Activated T-cell treated with anti-CD3 and anti-CD28 coated beads, Interleukin-2, amount 50 U/mL, for 72 hours (primary cell): ENCODE measurements at regions not wholly inside any gene's neighbourhood (a gene's known extent, or its start where the extent isn't known, plus 50 kb on each side); places are given as distances from the start of the nearest gene placed in this dataset.
"Not testable (repeated sequence)": the region's sequence is repeated elsewhere in the genome, so short reads cannot be mapped to it uniquely, and the experiment has no call there.

ENCODE experiments used
- ATAC-seq, 2 donors: fragments of 150-1000 bp; cut with Tn5 transposase; replicated peaks in 1 of 2; 2 replicates each; pipeline ENCODE4 v1.10.0; 2021; ENCODE audit warnings: moderate library complexity in 2 of 2, mild to moderate bottlenecking in 1 of 2
- DNase-seq, 2 donors: peaks; one replicate each; pipeline ENCODE4 v3.0.0; 2021 to 2022; ENCODE audit warnings: mixed read lengths in 1 of 2
- H3K27ac Mint-ChIP-seq: one replicate; pipeline ENCODE4 v1.8.0; 2022; ENCODE audit warnings: mild to moderate bottlenecking, moderate library complexity, mixed read lengths
- H3K27me3 Mint-ChIP-seq: one replicate; pipeline ENCODE4 v1.8.0; 2022; ENCODE audit warnings: low read depth, mixed read lengths
- H3K36me3 Mint-ChIP-seq, 2 donors: one replicate each; pipeline ENCODE4 v1.8.0; 2022; ENCODE audit warnings: mixed read lengths in 2 of 2, mild to moderate bottlenecking in 1 of 2; ENCODE audit not compliant: insufficient read depth in 2 of 2
- H3K4me1 Mint-ChIP-seq: one replicate; pipeline ENCODE4 v1.8.0; 2022; ENCODE audit warnings: low read depth, mixed read lengths
- H3K4me3 Mint-ChIP-seq, 2 donors: one replicate each; pipeline ENCODE4 v1.8.0; 2022; ENCODE audit warnings: mild to moderate bottlenecking in 2 of 2, mixed read lengths in 2 of 2, moderate library complexity in 2 of 2
- H3K9me3 Mint-ChIP-seq, 2 donors: one replicate each; pipeline ENCODE4 v1.8.0; 2022; ENCODE audit warnings: mixed read lengths in 2 of 2

DNA sequence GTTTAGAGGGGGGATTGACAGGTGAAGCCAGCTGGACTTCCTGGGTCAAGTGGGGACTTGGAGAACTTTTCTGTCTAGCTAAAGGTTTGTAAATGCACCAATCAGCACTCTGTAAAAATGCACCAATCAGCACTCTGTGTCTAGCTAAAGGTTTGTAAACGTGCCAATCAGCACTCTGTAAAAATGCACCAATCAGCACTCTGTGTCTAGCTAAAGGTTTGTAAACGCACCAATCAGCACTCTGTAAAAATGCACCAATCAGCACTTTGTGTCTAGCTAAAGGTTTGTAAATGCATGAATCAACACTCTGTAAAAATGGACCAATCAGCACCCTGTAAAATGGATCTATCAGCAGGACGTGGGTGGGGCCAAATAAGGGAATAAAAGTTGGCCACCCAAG is 120.1 kb upstream of the AGTR1 start:
- H3K9me3 Mint-ChIP-seq, H3K27ac Mint-ChIP-seq, DNase-seq, H3K4me1 Mint-ChIP-seq, ATAC-seq, H3K36me3 Mint-ChIP-seq, H3K4me3 Mint-ChIP-seq, H3K27me3 Mint-ChIP-seq: not testable (repeated sequence)

DNA sequence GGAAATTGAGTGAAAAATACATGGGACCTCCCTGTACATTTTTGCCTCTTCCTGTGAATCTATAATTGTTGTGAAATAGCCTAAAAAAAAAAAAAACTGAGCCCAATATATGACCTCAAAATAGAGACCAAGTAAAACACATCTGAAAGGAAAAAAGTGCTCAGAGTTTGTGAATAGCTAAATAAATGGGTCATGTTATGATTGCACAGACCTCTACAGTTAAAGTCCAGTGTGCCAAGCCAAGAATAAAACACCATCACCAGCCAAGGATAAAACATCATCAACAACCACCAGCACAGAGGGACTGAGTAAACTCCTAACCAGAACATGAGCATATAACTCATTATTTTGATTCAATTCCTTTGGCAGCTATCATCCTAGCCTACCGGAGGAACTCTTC is 115.6 kb upstream of the AGTR1 start:
- Mint-ChIP-seq H3K4me3 (no peak overlapping the region), H3K27me3 (no peaks in the 10 kb centered on the region), H3K4me1 (no peaks in the 10 kb centered on the region), H3K27ac (no peak overlapping the region), H3K36me3 (no peaks in the 10 kb centered on the region), H3K9me3 (no peaks in the 10 kb centered on the region)
- DNase-seq (no peak), ATAC-seq (no peak)

DNA sequence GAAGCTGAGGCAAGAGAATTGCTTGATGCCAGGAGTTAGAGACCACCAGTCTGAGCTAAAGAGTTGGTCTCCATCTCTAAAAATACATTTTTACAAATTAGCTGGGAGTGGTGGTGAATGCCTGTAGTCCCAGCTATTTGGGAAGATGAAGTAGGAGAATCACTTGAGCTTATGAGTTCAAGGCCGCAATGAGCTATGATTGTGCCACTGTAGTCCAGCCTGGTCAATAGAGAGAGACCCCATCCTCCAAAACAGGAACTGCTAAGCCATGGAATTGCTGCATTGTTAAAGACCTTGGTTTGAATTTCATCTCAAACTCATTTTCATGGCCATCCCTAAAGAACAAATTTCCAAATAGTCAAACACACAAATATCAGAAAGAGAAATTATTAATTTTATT is 113.9 kb upstream of the AGTR1 start:
- Mint-ChIP-seq H3K27ac (no peak overlapping the region), H3K4me1 (no peaks in the 10 kb centered on the region), H3K36me3 (no peaks in the 10 kb centered on the region), H3K9me3 (no peaks in the 10 kb centered on the region), H3K27me3 (no peaks in the 10 kb centered on the region), H3K4me3 (no peak overlapping the region)
- ATAC-seq (no peak), DNase-seq (no peak)

DNA sequence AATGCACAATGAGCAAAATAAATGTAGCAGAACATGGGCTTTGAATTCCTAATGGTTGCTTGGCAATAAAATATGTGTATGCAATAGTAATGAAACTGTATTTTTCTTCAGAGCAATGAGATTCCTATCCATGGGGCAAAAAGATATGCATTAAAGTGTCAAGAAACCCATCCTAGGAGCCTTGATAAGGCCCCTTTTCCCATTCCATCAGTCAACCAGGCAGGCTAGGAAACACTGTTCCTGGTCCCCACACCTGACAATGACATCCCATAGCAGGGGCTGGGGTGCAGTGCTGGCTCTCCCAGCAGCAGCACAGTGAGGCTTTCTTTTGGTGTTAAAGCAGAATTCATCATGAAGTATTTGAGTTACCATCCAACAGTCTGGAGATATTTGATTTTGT is 113.3 kb upstream of the AGTR1 start:
- DNase-seq (no peak), ATAC-seq (no peak)
- no peaks in the 10 kb centered on the region for H3K9me3 Mint-ChIP-seq
- H3K36me3 Mint-ChIP-seq, result no peaks in the 10 kb centered on the region
- H3K4me1 Mint-ChIP-seq, result no peaks in the 10 kb centered on the region
- no peaks in the 10 kb centered on the region for H3K27me3 Mint-ChIP-seq
- no peak overlapping the region for H3K27ac Mint-ChIP-seq
- H3K4me3 Mint-ChIP-seq, result no peak overlapping the region

DNA sequence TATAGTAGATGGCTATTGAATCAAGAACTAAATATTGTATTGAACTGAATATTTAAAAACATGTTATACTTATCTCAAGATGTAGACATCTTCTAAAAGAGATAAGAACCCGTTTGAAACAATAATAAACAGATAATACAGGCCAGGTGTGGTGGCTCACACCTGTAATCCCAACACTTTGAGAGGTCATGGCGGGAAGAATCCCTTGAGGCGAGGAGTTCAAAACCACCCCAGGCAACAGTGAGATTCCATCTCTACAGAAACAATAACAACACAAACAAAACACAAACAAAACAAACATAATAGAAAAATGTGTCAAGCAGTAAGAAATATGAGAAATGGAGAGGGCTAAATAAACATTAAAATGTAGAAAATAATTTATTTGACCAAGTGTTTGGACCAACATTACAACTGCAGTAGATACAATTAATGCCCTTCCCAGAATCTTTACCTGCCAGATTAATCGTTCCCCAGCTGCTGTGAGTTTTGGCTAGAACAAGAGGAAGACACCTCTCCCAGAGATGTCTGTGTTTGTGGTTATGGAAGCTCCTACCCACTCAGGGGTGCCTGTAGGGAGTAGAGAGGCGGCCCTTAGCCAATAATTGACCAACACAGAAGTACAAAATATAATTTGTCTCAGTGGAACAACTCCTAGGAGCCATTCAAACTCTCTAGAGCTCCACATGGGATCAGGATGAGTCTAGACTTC is 111.9 kb upstream of the AGTR1 start:
- Mint-ChIP-seq H3K27me3 (no peaks in the 10 kb centered on the region), H3K4me1 (no peaks in the 10 kb centered on the region), H3K4me3 (no peak overlapping the region), H3K9me3 (no peaks in the 10 kb centered on the region), H3K36me3 (no peaks in the 10 kb centered on the region), H3K27ac (no peak overlapping the region)
- ATAC-seq (no peak), DNase-seq (no peak)

DNA sequence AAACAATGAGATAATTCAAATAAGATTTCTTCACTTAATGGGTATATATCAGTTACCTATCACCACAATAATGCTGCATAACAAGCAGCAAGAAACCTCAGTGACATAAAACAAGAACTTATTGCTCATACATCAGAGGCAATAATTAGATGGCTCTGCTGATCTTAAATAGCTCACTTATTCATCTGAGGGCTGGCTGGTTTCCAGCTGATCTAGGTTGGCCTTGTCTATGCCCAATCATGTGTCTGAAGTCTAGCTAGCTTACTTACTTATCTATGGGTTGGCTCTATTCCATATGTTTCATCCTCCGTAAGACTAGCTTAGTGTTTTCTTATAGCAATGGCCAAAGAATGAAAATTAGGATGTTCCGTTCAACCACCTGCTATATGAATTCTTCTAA is 109.4 kb upstream of the AGTR1 start:
- no peak for ATAC-seq
- Mint-ChIP-seq H3K4me3 (no peak overlapping the region), H3K27ac (no peak overlapping the region), H3K36me3 (no peaks in the 10 kb centered on the region), H3K4me1 (no peaks in the 10 kb centered on the region), H3K9me3 (no peaks in the 10 kb centered on the region), H3K27me3 (no peaks in the 10 kb centered on the region)
- DNase-seq, result no peak

DNA sequence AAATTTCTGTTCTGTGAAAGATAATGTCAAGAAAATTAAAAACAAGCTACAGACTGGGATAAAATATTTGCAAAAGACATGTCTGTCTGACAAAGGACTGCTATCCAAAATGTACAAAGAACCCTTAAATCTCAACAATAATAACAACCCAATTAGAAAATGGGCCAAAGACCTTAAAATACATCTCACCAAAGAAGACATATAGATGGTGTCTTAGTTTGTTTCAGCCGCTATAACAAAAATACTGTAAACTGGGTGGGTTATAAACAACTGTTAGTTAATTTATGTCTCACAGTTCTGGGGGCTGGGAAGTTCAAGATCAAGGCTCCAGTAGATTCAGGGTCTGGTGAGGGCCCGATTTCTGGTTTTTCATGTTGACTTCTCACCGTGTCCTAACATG is 106.2 kb upstream of the AGTR1 start:
- H3K4me3 Mint-ChIP-seq, result no peak overlapping the region
- no peak for ATAC-seq
- H3K27me3 Mint-ChIP-seq, result no peaks in the 10 kb centered on the region
- no peak overlapping the region for H3K27ac Mint-ChIP-seq
- no peaks in the 10 kb centered on the region for H3K4me1 Mint-ChIP-seq
- H3K9me3 Mint-ChIP-seq, result no peaks in the 10 kb centered on the region
- DNase-seq, result no peak
- H3K36me3 Mint-ChIP-seq, result no peaks in the 10 kb centered on the region

DNA sequence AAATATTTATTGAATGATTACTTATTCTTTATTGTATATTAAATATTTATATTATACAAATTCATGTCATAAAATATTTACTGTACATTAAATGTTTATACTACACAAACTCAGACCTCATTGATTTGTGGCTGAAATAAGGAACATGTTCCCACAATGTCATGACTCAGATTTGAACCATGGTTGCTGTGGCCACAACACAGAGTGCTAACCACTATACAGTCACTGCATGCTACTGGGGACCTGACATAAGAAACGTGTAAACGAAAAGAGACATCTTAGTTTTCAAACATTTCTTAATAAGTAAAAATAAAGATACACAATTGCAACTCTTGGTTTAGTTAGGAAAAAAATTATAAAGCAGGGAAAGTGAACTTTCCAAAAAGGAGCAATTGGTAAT is 99.1 kb upstream of the AGTR1 start:
- Mint-ChIP-seq H3K27me3 (no peaks in the 10 kb centered on the region), H3K27ac (no peak overlapping the region), H3K4me3 (no peak overlapping the region), H3K9me3 (peaks cover 0 to 5% of the 10 kb centered on the region in 2 donors), H3K36me3 (no peaks in the 10 kb centered on the region), H3K4me1 (no peaks in the 10 kb centered on the region)
- no peak for DNase-seq
- no peak for ATAC-seq

DNA sequence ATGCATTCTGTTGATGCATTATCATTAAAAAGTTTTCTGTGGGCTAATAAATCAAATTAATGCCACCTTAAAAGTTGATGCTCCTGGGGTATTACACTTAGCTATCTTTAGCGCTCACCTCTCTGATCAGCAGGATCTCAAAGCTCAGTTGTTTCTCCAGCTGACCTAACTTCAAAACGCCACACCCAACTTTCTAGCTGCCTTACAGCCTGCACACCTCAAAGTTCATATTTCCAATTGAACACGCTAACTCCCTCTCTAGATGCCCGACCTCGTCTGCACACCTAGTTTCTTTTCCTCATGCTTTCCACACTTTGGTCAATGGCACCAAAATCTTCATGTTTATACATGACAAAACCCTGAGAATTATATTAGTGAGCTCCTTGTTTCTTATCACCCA is 98.2 kb upstream of the AGTR1 start:
- no peak for ATAC-seq
- Mint-ChIP-seq H3K9me3 (peaks cover 0 to 5% of the 10 kb centered on the region in 2 donors), H3K27ac (no peak overlapping the region), H3K27me3 (no peaks in the 10 kb centered on the region), H3K4me1 (no peaks in the 10 kb centered on the region), H3K36me3 (no peaks in the 10 kb centered on the region), H3K4me3 (no peak overlapping the region)
- DNase-seq, result no peak

DNA sequence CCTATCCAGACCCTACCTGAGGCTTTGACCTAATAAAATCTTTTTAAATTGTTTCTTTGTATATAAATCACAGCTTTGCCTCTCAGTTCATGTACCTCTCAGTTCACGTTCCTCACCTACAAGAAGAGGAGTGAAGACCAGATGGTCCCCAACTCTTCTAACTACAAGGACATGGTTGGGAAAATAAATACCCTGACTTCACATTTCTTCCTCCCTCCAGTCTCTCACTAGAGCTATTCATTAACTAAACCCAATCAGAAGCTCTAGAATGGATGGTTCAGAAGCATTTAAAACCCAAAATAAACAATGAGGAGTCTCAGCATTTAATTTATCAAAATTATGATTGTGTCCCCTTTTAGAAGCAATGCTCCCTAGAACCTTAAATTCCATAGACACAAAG is 97.3 kb upstream of the AGTR1 start:
- Mint-ChIP-seq H3K36me3 (no peaks in the 10 kb centered on the region), H3K27ac (no peak overlapping the region), H3K27me3 (no peaks in the 10 kb centered on the region), H3K4me1 (no peaks in the 10 kb centered on the region), H3K4me3 (no peak overlapping the region), H3K9me3 (peaks cover 0 to 5% of the 10 kb centered on the region in 2 donors)
- DNase-seq, result no peak
- no peak for ATAC-seq

DNA sequence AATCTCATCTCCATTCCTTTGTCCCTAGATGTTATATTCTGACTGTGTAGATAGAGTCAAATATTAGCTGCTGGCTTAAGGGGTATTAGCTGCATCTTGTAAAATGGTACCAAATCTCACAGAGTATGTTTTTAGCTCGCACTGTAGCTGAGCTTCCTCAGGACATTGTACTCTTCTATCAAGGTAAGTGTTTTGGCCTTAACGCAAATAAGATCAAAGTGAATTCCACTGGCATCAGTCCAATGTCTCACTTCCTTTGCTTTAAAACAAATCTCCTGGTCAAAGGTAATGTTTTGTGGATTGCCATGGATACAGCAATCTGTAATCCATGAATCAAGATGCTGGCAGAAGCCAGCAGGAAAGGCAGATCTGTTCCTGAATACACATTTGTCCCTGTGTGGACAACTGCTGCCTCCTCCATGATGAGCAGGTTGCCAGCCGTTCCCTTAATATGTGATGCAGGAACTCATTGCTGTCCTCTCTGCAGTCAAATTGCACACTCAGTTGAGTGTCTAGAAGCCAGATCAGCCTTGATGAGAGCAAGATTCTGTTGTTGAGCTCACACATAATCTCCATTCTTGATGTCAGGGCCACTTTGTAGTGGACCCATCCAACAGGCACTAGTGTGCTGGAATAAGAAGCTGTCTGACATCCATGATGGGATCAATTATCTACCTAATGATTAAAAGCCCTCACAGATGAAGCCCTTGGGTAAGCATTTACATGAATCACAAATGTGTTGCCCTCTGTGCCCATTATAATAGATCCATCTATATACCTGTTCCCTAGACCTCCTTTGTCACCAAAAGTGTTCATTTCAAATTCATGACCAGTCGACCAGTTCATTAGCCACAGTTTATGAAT is 96.6 kb upstream of the AGTR1 start:
- DNase-seq (no peak), ATAC-seq (no peak)
- Mint-ChIP-seq H3K27me3 (no peaks in the 10 kb centered on the region), H3K27ac (no peak overlapping the region), H3K36me3 (no peaks in the 10 kb centered on the region), H3K4me3 (no peak overlapping the region), H3K9me3 (peaks cover 0 to 5% of the 10 kb centered on the region in 2 donors), H3K4me1 (no peaks in the 10 kb centered on the region)

DNA sequence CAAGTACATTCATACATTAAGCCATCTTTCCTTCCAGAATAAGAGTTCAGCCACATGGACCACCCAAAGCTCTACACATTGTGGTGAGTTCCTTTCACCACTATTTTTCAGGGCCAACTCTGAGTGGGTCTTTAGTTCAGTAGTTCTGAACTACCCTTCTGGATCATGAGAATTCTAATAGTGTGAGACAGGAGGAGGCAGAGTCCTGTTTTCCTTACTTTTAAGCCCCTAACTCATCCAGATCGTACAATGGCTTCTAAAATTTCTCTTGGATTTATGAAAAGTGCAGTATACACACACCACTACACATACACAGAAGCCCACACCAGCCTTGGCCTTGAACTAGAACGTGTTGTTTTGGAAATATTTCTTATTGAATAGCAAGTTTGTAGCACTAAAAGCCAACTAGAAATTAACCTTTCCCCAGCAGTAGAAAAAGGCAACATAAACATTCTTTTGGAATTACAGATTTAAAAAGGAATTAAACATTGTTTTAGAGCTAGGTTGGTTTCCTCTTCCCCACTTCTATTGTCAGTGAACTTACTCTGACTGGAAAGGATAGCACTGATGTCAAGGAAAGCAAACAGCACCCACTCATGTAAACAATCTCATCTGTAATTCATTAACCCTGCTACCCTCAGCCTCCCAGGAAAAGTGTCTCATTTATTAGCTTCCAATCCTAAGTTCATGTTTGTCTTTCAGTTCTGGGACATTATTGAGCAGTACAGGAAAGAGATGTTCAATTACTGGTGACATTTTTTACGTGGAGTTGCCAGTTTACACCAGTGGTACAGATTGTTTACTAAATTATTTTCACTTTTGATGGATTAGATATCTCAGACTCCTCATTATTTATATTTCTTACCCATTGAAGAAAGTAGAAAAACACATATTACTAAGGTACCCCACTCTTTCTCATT is 95.7 kb upstream of the AGTR1 start:
- no peaks in the 10 kb centered on the region for H3K4me1 Mint-ChIP-seq
- no peaks in the 10 kb centered on the region for H3K27me3 Mint-ChIP-seq
- H3K4me3 Mint-ChIP-seq, result no peak overlapping the region
- DNase-seq (no peak), ATAC-seq (no peak)
- H3K36me3 Mint-ChIP-seq, result no peaks in the 10 kb centered on the region
- peaks cover 0 to 5% of the 10 kb centered on the region in 2 donors for H3K9me3 Mint-ChIP-seq
- H3K27ac Mint-ChIP-seq, result no peak overlapping the region
